GM18873 (cell line): ENCODE measurements at regions not wholly inside any gene's neighbourhood (a gene's known extent, or its start where the extent isn't known, plus 50 kb on each side); places are given as distances from the start of the nearest gene placed in this dataset.
"Not testable (repeated sequence)": the region's sequence is repeated elsewhere in the genome, so short reads cannot be mapped to it uniquely, and the experiment has no call there.

Experiments used
- ATAC-seq: cut with Tn5 transposase; IDR thresholded peaks from one replicate; pipeline ENCODE4 v1.9.1; 2021; ENCODE audit warnings: mild to moderate bottlenecking, moderate library complexity, moderate number of reproducible peaks; ENCODE audit not compliant: unreplicated experiment, low FRiP score

DNA sequence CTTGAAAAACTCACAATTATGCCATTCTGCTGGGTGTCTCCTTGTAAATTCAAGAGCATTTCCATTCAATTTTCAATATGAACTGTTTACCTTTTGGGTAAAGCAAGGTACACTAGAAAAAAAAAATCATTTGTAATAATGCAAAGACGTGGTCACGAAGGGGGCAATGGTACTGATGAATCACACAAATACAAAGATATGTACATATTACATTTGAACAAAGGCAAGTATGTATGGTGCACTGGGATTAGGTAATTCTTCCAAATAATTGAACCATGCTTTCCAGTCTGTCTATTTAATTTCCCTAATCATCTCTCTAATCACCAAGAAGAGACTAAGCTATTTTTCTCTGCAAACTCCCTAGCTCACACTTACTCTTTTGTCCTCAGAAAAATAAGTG lies 63.4 kb upstream of the RNF38 start:
- ATAC-seq: no peak

DNA sequence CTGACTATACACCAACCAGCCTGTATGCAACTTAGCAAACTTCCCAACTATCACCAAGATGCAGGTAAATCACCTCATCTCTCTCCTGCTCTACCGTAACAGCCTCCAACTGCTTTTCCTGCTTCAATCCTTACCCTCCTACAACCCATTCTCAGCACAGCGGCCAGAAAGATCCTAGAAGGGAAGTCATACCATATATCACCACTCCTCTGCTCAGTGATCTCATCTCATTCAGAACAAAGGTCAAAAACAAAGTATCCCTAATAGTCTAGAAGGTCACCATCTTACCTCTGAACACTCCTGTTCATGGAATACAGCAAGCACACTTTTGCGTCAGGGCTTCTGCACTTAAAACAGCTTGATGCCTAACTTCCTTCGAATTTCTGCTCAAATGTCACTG lies 62.2 kb upstream of the RNF38 start:
- no peak for ATAC-seq

DNA sequence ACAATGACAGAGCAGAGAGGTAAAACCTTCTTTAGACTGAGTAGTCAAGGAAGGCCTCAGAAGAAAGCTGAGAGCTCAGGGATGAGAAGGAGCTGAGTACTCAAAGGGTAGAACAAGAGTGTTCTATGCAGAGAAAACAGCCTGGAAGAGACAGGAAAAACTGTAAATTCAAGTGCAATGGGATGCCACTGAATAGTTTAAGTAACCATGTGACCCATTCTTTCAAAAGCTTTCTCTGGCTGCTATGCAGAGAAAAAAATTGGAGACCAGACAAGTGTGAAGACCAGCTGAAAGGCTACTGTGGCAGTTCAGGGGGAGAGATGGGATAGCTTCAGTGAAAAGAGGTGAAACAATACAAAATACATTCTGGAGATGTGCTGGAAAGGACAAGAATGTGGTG lies 61.3 kb upstream of the RNF38 start:
- no peak for ATAC-seq

DNA sequence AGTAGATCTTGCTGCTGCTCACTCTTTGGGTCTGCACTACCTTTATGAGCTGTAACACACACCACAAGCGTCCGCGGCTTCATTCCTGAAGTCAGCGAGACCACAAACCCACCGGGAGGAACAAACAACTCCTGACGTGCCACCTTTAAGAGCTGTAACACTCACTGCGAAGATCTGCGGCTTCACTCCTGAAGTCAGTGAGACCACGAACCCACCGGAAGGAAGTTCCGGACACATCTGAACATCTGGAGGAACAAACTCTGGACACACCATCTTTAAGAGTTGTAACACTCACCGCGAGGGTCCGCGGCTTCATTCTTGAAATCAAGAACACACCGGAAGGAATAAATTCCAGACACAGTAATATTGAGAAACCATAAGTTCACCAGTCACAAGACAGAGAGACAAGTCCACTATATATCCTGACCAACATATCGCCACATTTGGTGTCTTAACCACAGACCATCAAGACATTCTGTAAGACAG lies 58.4 kb upstream of the RNF38 start:
- ATAC-seq: not testable (repeated sequence)

DNA sequence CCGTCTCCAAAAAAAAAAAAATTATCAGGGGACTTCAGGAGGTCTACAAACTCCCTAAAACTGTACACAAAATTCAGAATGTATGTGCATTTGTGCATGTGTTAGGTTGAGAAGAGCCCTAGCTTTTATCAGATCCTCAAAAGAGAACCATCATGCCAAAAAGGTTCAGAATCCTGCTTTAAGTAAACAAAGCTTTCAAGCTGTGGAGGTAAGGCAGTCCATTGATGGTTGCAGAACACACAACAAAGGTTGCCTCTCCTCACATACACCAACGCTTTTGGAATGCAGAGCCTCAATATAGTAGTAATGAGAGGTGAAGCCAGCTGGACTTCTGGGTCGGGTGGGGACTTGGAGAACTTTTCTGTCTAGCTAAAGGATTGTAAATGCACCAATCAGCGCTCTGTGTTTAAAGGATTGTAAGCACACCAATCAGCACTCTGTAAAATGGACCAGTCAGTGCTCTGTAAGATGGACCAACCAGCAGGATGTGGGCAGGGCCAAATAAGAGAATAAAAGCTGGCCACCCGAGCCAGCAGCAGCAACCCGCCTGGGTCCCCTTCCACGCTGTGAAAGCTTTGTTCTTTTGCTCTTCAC lies 57.9 kb upstream of the RNF38 start:
- no peak for ATAC-seq

DNA sequence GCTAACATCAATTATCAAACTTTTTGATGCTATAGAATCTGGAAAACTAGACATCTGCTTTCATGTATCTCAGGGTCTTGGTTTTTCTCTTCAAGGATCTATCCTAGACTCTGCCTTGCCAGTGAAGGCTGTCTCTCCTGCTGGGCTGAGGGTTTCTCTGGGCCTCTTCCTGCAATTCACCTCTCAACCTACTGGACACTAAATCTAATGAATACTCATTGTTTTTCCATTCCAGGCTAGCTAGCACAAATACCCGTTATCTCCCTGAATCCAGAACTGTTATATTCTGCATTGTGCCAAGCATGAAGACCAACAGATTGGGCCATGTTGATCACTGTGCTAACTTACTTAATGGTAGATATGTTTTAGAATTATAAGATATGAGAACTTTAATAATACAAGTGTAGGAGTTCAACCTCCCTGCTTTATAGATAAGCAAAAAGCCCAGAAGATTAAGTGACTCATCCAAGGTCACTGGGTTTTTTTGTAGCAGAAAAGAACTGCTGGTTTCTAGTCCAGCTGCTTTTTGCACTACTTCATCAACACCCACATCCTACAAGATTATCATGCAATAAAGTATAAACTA lies 56.5 kb upstream of the RNF38 start:
- ATAC-seq: no peak

DNA sequence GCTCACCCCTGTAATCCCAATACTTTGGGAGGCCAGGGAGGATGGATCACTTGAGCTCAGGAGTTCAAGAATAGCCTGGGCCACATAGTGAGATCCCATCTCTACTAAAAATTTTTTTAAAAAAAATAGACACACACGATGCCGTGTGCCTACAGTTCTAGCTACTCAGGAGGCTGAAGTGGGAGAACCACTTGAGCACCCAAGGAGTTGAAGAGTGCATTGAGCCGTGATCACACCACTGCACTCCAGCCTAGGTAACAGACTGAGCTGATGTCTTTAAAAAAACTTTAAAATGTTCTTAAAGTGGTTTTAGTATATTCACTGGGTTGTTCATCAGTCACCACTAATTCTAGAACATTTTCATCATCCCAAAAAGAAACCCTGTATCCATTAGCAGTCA lies 51.9 kb upstream of the RNF38 start:
- ATAC-seq: no peak

DNA sequence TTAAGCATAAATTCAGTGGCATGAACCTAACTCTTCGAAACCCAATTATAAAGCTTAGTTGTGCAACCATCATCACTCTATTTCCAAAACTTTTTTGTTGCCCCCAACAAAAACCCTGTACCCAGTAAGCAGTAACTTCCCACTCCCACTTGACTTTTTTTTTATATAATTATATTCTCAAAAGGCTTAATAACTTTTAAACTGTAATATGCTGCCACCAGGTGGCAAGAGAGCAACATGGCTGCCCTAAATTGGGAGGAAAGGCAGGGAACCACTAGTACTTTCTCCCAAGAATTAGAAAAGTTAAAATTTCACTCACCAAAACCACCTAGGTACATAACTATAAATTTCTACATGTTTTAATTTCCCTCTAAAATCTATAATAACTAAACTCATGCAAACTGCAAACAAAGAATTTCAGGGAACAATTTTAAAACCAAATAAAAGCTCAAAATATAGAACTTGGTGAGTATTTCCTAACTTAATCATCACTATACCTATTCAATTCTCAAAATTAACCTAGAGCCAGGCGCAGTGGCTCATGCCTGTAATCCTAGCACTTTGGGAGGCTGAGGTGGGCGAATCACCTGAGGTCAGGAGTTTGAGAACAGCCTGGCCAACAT lies 50.2 kb upstream of the RNF38 start:
- ATAC-seq: no peak
